Stimulated activated effector memory CD8-positive, alpha-beta T cell treated with anti-CD3 and anti-CD28 coated beads, Interleukin-12 subunit alpha, Interleukin-12 subunit beta, amount 100 ng/mL, for 72 hours (primary cell): ENCODE measurements at regions not wholly inside any gene's neighbourhood (a gene's known extent, or its start where the extent isn't known, plus 50 kb on each side); places are given as distances from the start of the nearest gene placed in this dataset.
"Not testable (repeated sequence)": the region's sequence is repeated elsewhere in the genome, so short reads cannot be mapped to it uniquely, and the experiment has no call there.

Experiments
- ATAC-seq: fragments of 150-1000 bp; cut with Tn5 transposase; 2 replicates; pipeline ENCODE4 v1.10.0; 2021
- DNase-seq, 2 donors: peaks; one replicate each; pipeline ENCODE4 v3.0.0; 2021 to 2022; ENCODE audit warnings: low spot score in 2 of 2
- H3K27ac Mint-ChIP-seq: one replicate; pipeline ENCODE4 v1.8.0; 2022; ENCODE audit warnings: mild to moderate bottlenecking, mixed read lengths
- H3K36me3 Mint-ChIP-seq: one replicate; pipeline ENCODE4 v1.8.0; 2022; ENCODE audit warnings: mild to moderate bottlenecking, mixed read lengths
- H3K4me1 Mint-ChIP-seq: one replicate; pipeline ENCODE4 v1.8.0; 2022; ENCODE audit warnings: mixed read lengths
- H3K4me3 Mint-ChIP-seq: one replicate; pipeline ENCODE4 v1.8.0; 2022; ENCODE audit warnings: mild to moderate bottlenecking, mixed read lengths
- H3K9me3 Mint-ChIP-seq: one replicate; pipeline ENCODE4 v1.8.0; 2022; ENCODE audit warnings: mixed read lengths

- no peak overlapping the region for H3K4me3 Mint-ChIP-seq
- H3K9me3 Mint-ChIP-seq, result peaks cover 7% of the 10 kb centered on the region
- H3K4me1 Mint-ChIP-seq, result no peaks in the 10 kb centered on the region
- no peaks in the 10 kb centered on the region for H3K36me3 Mint-ChIP-seq
- no peak overlapping the region for H3K27ac Mint-ChIP-seq
- DNase-seq (no peak), ATAC-seq (no peak)
Measured at GRCh38 chr5:106680330-106680729, 990.4 kb downstream of the EFNA5 start.

GRCh38 chr5:106677057-106677456 is 993.7 kb downstream of the EFNA5 start:
- ATAC-seq, result no peak
- Mint-ChIP-seq H3K4me1 (no peaks in the 10 kb centered on the region), H3K9me3 (peaks cover 4% of the 10 kb centered on the region), H3K4me3 (no peak overlapping the region), H3K27ac (no peak overlapping the region), H3K36me3 (no peaks in the 10 kb centered on the region)
- DNase-seq, result no peak

GRCh38 chr5:106675687-106676086 is 995.0 kb downstream of the EFNA5 start:
- Mint-ChIP-seq H3K27ac (no peak overlapping the region), H3K36me3 (no peaks in the 10 kb centered on the region), H3K9me3 (peaks cover 4% of the 10 kb centered on the region), H3K4me1 (no peaks in the 10 kb centered on the region), H3K4me3 (no peak overlapping the region)
- no peak for DNase-seq
- ATAC-seq, result no peak

GRCh38 chr5:106673941-106674340 is 996.8 kb downstream of the EFNA5 start:
- H3K4me3 Mint-ChIP-seq, result no peak overlapping the region
- H3K9me3 Mint-ChIP-seq, result peaks cover 4% of the 10 kb centered on the region
- ATAC-seq, result no peak
- no peaks in the 10 kb centered on the region for H3K36me3 Mint-ChIP-seq
- H3K27ac Mint-ChIP-seq, result no peak overlapping the region
- no peak for DNase-seq
- H3K4me1 Mint-ChIP-seq, result no peaks in the 10 kb centered on the region

- H3K9me3 Mint-ChIP-seq, result peaks cover 6% of the 10 kb centered on the region
- no peaks in the 10 kb centered on the region for H3K36me3 Mint-ChIP-seq
- no peak overlapping the region for H3K4me3 Mint-ChIP-seq
- H3K4me1 Mint-ChIP-seq, result no peaks in the 10 kb centered on the region
- H3K27ac Mint-ChIP-seq, result no peak overlapping the region
- no peak for ATAC-seq
- no peak for DNase-seq
Measured at GRCh38 chr5:106661866-106662265, 1008.9 kb downstream of the EFNA5 start.

GRCh38 chr5:106660681-106661080 is 1010.1 kb downstream of the EFNA5 start:
- ATAC-seq, result no peak
- peaks cover 6% of the 10 kb centered on the region for H3K9me3 Mint-ChIP-seq
- no peaks in the 10 kb centered on the region for H3K4me1 Mint-ChIP-seq
- no peak overlapping the region for H3K4me3 Mint-ChIP-seq
- no peaks in the 10 kb centered on the region for H3K36me3 Mint-ChIP-seq
- DNase-seq, result no peak
- H3K27ac Mint-ChIP-seq, result no peak overlapping the region

- ATAC-seq, result no peak
- H3K36me3 Mint-ChIP-seq, result no peaks in the 10 kb centered on the region
- DNase-seq, result no peak
- no peaks in the 10 kb centered on the region for H3K4me1 Mint-ChIP-seq
- peaks cover 8% of the 10 kb centered on the region for H3K9me3 Mint-ChIP-seq
- no peak overlapping the region for H3K27ac Mint-ChIP-seq
- H3K4me3 Mint-ChIP-seq, result no peak overlapping the region
Measured at GRCh38 chr5:106658150-106658549, 1012.6 kb downstream of the EFNA5 start.

- no peak for DNase-seq
- ATAC-seq, result no peak
- H3K4me3 Mint-ChIP-seq, result no peak overlapping the region
- H3K9me3 Mint-ChIP-seq, result peaks cover 8% of the 10 kb centered on the region
- H3K36me3 Mint-ChIP-seq, result no peaks in the 10 kb centered on the region
- H3K4me1 Mint-ChIP-seq, result no peaks in the 10 kb centered on the region
- no peak overlapping the region for H3K27ac Mint-ChIP-seq
Measured at GRCh38 chr5:106656821-106657220, 1013.9 kb downstream of the EFNA5 start.

- Mint-ChIP-seq H3K4me1 (no peaks in the 10 kb centered on the region), H3K27ac (no peak overlapping the region), H3K9me3 (no peaks in the 10 kb centered on the region), H3K36me3 (no peaks in the 10 kb centered on the region), H3K4me3 (no peak overlapping the region)
- ATAC-seq (no peak), DNase-seq (no peak)
Measured at GRCh38 chr5:106649031-106649430, 1021.7 kb downstream of the EFNA5 start.

- Mint-ChIP-seq H3K4me3 (no peak overlapping the region), H3K9me3 (no peaks in the 10 kb centered on the region), H3K4me1 (no peaks in the 10 kb centered on the region), H3K36me3 (no peaks in the 10 kb centered on the region), H3K27ac (no peak overlapping the region)
- ATAC-seq (no peak), DNase-seq (no peak)
Measured at GRCh38 chr5:106648401-106648800, 1022.3 kb downstream of the EFNA5 start.

GRCh38 chr5:106646106-106646505 is 1024.6 kb downstream of the EFNA5 start:
- Mint-ChIP-seq H3K36me3 (no peaks in the 10 kb centered on the region), H3K27ac (no peak overlapping the region), H3K9me3 (no peaks in the 10 kb centered on the region), H3K4me3 (no peak overlapping the region), H3K4me1 (no peaks in the 10 kb centered on the region)
- no peak for DNase-seq
- ATAC-seq, result no peak

- peaks cover 8% of the 10 kb centered on the region for H3K9me3 Mint-ChIP-seq
- H3K27ac Mint-ChIP-seq, result no peak overlapping the region
- no peak for ATAC-seq
- no peaks in the 10 kb centered on the region for H3K4me1 Mint-ChIP-seq
- DNase-seq, result no peak
- H3K4me3 Mint-ChIP-seq, result no peak overlapping the region
- no peaks in the 10 kb centered on the region for H3K36me3 Mint-ChIP-seq
Measured at GRCh38 chr5:106640511-106640910, 1030.2 kb downstream of the EFNA5 start.

GRCh38 chr5:106639488-106639887 is 1031.2 kb downstream of the EFNA5 start:
- DNase-seq (no peak), ATAC-seq (no peak)
- Mint-ChIP-seq H3K4me3 (no peak overlapping the region), H3K4me1 (no peaks in the 10 kb centered on the region), H3K9me3 (peaks cover 8% of the 10 kb centered on the region), H3K27ac (no peak overlapping the region), H3K36me3 (no peaks in the 10 kb centered on the region)

GRCh38 chr5:106637275-106637674 is 1033.5 kb downstream of the EFNA5 start:
- ATAC-seq, result no peak
- no peaks in the 10 kb centered on the region for H3K4me1 Mint-ChIP-seq
- H3K9me3 Mint-ChIP-seq, result peaks cover 8% of the 10 kb centered on the region
- no peaks in the 10 kb centered on the region for H3K36me3 Mint-ChIP-seq
- H3K27ac Mint-ChIP-seq, result no peak overlapping the region
- DNase-seq, result no peak
- H3K4me3 Mint-ChIP-seq, result no peak overlapping the region

- no peak for ATAC-seq
- no peak overlapping the region for H3K4me3 Mint-ChIP-seq
- H3K4me1 Mint-ChIP-seq, result no peaks in the 10 kb centered on the region
- no peak overlapping the region for H3K27ac Mint-ChIP-seq
- H3K9me3 Mint-ChIP-seq, result peaks cover 4% of the 10 kb centered on the region
- DNase-seq, result no peak
- no peaks in the 10 kb centered on the region for H3K36me3 Mint-ChIP-seq
Measured at GRCh38 chr5:106634375-106634774, 1036.4 kb downstream of the EFNA5 start.

GRCh38 chr5:106633825-106634224 is 1036.9 kb downstream of the EFNA5 start:
- Mint-ChIP-seq H3K36me3 (no peaks in the 10 kb centered on the region), H3K4me1 (no peaks in the 10 kb centered on the region), H3K4me3 (no peak overlapping the region), H3K9me3 (peaks cover 4% of the 10 kb centered on the region), H3K27ac (no peak overlapping the region)
- ATAC-seq, result no peak
- DNase-seq, result no peak

GRCh38 chr5:106628456-106628855 is 1042.3 kb downstream of the EFNA5 start:
- not testable (repeated sequence) for H3K9me3 Mint-ChIP-seq, H3K4me3 Mint-ChIP-seq, DNase-seq, H3K36me3 Mint-ChIP-seq, ATAC-seq, H3K4me1 Mint-ChIP-seq, H3K27ac Mint-ChIP-seq
